Suppressor macrophage treated with lipopolysaccharide for 4 hours (primary cell): ENCODE measurements at regions not wholly inside any gene's neighbourhood (a gene's known extent, or its start where the extent isn't known, plus 50 kb on each side); places are given as distances from the start of the nearest gene placed in this dataset.

Source experiments
- DNase-seq: peaks from one replicate; pipeline ENCODE4 v3.0.0-alpha.2; 2020

GRCh38 chr12:89977405-89978085, 268.9 kb upstream of the ATP2B1 start:
- DNase-seq, result no peak

DNA sequence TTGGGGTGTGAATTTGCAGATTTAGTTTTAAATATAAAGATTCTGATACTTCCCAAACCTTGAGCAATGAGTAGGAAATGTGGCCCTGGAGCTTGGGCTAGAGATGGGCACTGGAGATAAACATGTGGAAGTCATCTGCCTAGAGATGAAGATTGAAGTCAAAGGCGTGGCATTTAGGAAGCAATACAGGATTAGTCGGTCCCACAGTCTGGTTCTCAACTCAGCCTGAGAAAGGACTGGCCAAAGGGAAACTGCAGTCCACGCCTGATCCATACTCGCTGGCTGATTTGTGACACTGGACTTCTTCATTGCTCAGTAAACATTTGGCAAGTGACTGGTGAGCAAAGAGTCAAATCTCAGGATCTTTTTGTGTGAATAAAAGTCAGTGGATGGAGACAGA, 268.2 kb upstream of the ATP2B1 start:
- DNase-seq, result no peak

GRCh38 chr12:89975574-89975973, 266.9 kb upstream of the ATP2B1 start:
- peak; percentile 23 for DNase-seq

- peak; percentile 26 for DNase-seq
These were observed 263.2 kb upstream of the ATP2B1 start for GRCh38 chr12:89971880-89972279.

DNA sequence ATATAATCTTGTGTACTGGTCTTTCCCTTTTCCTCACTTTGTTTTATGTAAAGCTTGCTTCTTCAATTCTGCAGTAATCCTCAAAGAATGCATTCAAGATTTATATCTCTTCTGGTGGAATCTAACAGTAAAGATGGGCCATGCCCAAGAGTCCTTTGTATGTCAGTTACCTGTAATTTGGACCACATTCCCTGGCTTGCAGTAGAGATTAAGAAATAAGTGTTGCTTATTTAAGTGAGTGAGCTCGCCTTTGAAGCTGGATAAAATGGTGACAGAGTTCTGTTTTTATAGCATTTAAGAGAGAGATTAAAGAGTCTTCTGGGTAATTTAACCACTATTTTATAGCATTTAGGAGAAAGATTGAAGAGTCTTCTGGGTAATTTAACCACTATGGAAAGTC, 262.1 kb upstream of the ATP2B1 start:
- DNase-seq, result no peak

- no peak for DNase-seq
These were observed 260.5 kb upstream of the ATP2B1 start for GRCh38 chr12:89969093-89969492.

GRCh38 chr12:89968151-89968700, 259.6 kb upstream of the ATP2B1 start:
- DNase-seq, result peak; percentile 37

DNA sequence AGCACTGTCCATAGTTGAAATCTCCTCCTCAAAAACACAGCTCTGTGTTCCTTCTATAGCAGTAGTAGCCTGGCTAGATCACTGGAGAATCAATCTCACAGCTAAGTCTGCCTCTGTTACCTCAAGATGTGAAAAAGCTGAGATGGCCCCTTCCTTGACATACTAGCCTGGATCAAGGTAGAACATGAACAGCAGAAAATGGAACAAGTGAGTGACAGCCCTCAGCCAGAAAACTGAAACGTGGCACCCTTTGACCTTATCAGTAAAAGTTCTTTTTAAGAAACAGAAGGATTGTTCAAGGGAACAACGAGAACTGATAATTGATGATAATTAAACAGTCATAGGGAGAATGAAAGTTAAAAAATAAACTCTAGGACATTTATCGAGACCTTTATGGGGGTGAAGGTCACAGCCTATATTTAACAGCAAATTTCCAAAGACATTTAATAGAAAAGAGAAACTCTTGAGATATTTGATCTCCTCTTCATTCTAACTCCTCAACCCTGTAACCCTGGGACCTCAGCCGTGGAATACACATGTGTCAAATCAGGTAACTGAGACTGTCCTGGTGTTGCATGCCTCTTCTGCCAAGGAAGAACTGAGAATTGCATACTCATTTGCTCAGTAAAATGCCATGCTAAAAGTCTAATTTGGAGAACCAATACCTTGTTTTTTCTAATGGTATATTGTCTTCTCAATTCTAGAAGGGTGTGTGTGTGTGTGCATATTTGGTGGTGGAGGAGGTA, 258.0 kb upstream of the ATP2B1 start:
- DNase-seq, result no peak

DNA sequence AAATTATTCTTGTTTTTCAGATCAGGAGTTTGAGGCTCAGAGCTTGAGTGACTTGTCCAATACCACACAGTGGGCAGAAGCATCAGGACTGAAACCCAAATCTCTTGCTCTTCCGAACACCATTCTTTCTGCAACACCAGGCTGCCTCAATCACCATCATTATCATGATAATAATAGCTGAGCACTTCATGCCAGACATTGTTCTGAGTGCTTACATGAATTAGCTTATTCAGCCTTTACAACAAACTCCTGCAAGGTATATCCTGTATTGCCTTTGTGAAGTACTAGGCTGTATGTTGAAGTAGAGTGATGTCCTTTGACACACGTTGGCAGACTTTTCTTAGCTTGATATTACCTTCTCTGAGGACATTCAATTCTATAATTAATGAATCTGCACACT, 257.4 kb upstream of the ATP2B1 start:
- no peak for DNase-seq

- no peak for DNase-seq
These were observed 254.0 kb upstream of the ATP2B1 start for GRCh38 chr12:89962648-89963047.

DNA sequence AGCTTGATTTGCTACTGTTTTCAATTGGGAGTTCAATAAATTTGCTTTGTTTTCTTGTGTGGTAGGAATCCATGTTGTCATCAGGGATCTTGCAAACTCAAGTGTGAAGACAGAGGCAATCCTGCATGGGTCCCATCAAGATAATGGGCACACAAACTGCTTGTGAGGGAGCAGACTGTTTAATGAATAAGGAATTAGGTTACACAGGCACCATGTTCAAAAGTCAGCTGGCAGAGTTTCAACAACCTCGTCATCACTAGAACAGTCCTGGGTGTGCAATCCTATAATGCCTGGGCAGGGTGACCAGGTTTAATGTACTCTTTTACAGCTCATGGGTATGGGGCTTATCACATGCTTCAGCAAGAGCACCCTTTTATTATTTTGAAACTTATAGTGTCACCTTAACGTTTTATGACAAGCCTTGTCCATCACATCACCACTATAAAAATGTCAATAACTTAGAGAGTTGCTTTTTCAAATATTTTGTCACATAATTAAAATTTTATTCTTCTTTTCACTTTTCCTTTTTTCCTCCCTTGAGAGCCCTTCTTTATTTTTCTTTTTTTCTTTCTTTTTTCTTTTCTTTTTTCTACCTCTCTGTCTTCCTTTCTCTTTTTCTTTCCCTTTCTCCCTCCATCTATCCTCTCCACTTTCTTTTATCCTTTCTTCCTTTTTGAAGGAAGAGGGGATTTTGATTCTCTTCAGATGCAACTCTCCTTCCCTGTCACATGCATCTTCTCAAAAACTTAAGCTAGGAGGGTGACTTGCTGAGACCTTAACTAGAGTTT, 252.2 kb upstream of the ATP2B1 start:
- DNase-seq, result peak; percentile 52

DNA sequence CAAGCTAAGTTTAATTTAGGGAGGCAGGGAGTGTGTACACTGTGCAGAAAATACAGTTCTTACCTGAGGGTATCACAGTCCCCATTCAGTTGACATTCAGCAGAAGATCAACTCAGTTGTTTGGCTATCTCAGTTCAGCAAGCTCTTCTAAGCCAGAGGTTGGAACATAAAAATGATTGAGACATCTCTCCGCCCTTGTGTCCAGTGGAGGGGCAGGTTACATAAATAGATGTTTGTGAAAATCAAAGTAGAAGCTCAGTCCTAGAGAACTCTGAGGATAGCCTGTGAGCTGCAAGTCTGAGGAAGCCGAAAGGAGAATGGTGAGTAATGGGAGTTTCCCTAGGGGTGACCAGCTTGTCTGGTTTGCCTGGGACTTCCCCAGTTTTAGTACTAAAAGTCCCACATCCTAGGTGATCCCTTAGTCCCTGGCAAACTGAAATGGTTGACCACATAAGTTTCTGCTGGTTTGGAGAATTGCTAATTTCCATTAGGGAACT, 251.4 kb upstream of the ATP2B1 start:
- peak; percentile 94 for DNase-seq

DNA sequence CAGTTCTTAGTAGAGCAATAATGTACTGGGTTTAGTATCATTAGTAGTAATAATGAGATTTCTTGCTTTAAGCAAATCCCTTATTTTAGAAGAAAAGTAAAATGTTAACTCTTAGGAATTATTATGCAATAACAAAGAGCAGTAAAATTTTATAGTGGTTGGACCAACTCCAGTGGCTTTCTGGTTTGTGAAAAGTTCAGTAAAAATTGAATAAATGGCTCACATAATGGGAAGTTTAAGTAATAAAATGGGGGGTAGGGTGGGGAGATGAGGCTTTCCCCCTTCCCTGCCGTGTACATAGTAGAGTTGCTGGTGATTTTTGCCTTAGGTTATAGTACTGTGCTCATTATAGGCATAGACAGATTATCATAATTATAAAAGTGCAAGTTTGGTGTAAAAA, 250.5 kb upstream of the ATP2B1 start:
- DNase-seq, result no peak

DNA sequence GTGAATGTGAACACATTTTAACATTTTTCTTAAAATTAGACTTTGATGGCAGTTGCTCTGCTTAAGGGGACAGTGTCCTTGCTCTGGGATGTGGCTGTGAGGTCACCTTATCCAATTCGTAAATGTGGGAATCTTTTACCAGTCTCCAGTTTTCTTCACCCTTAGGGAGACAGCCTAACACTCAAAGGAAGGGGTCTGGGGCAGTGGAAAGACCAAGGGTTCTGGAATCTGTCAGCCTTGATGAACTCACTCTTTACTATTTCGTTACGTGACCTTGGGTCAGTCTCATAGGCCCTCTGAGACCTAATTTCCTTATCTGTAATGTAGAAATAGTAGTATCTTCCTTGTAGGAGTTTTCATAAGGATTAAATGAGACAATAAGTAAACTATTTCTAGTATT, 245.6 kb upstream of the ATP2B1 start:
- DNase-seq, result no peak

DNA sequence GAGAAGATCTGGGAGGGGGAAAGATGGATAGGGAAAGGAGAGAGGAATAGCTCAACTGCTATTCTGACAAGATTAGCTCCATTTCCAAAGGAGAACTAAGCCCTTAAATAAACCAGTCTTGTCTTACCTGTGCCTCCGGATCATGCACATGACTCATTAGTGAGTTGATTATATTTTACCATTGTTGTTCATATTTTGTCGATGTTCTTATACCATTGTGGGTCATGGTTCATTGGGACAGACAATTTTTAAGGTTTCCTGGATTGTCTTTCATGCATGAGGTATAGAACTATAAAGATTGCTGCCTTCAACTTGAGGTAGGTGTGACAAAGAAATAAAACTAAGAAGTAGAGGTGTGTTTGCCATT, 243.0 kb upstream of the ATP2B1 start:
- no peak for DNase-seq

- no peak for DNase-seq
These were observed 242.5 kb upstream of the ATP2B1 start for GRCh38 chr12:89951050-89951693.

GRCh38 chr12:89950421-89950820, 241.8 kb upstream of the ATP2B1 start:
- DNase-seq, result no peak

GRCh38 chr12:89949457-89950195, 241.0 kb upstream of the ATP2B1 start:
- peak; percentile 68 for DNase-seq

- no peak for DNase-seq
These were observed 239.9 kb upstream of the ATP2B1 start for GRCh38 chr12:89948271-89949175.

DNA sequence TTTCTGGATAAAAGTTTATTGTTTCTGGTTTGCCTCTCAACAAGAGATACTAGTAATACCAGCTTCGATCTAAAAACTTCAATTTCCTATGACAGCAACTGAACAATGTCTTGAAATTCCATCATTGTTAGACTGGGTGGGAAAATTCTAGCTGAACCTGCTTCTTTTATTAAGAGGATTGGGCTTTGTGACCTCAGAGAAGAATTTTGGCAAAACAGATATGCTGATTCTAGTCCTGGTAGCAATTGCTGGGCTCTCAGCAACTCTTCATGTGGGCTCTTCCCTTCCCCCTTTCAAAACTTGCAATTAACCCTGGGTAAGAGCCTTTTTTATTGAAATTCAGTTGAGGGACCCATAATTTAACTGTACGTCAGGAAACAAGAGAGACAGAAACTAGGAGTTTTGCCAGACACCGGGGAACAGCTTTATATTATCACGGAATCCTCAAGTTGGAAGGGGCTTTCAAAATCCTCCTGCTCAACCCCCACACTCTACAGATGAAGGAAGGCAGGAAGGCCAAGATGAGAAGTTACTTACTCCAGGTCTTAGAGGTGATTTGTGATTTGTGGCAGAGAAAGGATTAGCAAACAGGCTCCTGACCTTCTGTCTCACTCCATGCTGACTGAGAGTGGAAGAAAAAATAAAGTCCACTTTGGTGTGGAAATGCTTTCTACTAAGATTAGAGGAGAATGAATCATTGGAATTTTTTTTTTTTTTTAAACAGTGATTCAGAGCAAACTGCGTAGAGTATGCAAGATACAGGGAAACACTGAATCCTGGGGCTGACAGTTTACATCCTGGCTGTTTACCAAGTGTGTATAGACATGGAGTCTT, 239.0 kb upstream of the ATP2B1 start:
- peak; percentile 89 for DNase-seq
